HG03060 (cell line): ENCODE measurements at regions not wholly inside any gene's neighbourhood (a gene's known extent, or its start where the extent isn't known, plus 50 kb on each side); places are given as distances from the start of the nearest gene placed in this dataset.

Source experiments
- ATAC-seq: cut with Tn5 transposase; IDR thresholded peaks from one replicate; pipeline ENCODE4 v1.9.1; 2021; ENCODE audit warnings: low read depth, moderate number of reproducible peaks; ENCODE audit not compliant: unreplicated experiment

DNA sequence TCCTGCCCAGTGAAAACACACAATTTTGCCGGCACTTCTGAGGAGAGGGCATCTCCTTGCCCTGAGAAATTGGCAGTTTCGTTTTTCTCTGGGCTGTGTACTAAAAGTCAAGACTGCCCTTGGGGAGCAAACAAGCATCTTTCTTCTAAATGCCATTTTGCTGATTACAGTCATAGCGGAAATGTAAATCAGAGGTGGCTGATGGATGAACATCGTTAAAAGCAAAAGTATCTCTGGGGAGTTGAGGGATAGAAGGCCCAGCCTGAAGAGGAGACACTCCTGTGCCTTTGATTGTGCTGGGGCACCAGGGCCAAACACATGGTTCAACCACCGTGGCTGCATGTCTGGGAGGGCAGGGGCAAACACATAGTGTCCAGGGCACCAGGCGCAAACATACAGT lies 49.8 kb downstream of the ABCC12 start:
- ATAC-seq: no peak

- ATAC-seq: no peak
Observed at GRCh38 chr16:48105456-48105855, 50.3 kb downstream of the ABCC12 start.

GRCh38 chr16:48103591-48103990 lies 52.2 kb downstream of the ABCC12 start:
- ATAC-seq: no peak

DNA sequence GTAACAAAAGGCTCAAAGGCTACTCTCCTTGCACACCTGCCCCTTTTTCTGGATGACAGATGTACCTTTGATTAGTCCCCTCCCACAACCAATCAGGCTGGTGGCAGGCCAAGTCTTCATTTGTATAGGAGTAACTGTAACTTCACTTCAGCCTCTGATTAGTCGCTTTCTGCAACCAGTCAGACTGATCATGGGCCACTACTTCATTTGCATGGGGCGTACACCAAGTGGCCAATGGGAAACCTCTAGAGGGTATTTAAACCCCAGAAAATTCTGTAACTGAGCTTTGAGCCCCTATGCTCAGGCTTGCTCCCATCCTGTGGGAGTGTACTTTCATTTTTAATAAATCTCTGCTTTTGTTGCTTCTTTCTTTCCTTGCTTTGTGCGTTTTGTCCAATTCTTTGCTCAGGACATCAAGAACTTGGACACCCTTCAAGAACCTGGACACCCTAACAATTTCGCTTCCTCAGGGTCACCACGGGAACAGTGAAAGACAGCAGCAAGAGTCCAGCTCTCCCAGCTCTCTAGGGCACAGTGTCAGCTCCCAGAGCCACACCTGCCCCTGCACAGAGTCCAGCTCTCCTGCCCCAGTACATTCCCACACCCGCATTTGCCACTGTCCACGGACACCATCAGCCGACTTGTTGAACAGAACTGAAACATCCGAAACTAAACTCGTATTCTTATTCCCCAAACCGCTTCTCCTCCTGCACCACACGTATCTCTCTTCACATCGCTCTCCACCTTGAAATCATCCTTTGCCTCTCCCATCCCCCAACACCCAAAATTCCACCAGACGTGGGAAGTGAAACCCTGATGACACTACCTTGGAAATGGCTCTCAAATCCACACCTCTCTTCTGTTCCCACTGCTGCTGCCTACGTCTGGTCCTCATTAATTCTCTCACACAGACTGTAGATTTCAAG lies 53.4 kb downstream of the ABCC12 start:
- ATAC-seq: no peak

DNA sequence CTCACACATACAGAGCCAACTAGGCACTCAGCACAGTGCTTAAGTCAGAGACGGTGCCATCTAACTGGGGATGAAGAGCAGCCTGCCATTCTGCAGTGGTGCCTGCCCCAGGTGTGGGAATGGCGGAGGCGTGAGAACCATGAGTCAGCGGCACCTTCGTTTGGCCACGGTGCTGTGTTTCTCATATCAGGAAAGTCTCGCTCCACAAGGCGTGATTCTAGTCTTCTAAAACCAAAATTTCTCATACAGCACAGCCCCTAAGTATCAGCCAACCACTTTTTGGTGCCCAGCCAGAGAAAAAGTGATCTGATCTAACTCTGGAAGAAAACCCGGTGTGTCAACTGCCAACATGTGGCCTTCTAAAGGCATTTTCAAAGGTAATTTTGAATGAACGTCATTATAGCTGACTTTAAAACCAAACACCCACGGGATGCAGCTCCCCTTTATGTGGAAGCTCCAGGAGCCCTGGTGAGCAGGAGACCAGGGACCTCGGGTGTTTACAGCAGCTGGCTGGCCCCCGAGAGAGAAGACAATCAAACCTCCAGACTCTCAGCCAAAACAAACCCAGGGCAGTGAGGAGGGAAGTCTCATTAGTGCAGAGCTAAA lies 54.6 kb downstream of the ABCC12 start:
- peak; percentile 73 for ATAC-seq

- no peak for ATAC-seq
Observed at GRCh38 chr16:48099455-48099854, 56.3 kb downstream of the ABCC12 start.

DNA sequence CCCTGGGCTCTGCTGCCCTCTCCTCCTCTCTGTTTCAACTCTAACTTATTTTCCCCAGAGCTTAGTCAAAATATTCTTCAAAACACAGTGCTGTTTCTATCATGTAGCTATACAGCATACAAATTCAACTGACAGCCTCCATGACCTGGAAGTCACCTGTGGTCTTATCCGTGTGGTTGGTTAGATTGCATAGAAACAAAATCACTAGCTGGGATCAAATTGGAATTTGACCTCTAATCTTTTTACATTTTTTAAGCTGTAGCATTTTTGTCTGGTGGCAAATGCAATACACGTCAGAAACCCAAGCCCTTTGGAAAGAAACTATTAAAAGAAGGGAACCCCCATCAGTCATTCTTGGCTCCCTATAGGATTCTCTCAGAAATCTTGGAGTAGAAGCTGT lies 57.3 kb downstream of the ABCC12 start:
- no peak for ATAC-seq

GRCh38 chr16:48091117-48091516 lies 64.7 kb downstream of the ABCC12 start:
- ATAC-seq: no peak

DNA sequence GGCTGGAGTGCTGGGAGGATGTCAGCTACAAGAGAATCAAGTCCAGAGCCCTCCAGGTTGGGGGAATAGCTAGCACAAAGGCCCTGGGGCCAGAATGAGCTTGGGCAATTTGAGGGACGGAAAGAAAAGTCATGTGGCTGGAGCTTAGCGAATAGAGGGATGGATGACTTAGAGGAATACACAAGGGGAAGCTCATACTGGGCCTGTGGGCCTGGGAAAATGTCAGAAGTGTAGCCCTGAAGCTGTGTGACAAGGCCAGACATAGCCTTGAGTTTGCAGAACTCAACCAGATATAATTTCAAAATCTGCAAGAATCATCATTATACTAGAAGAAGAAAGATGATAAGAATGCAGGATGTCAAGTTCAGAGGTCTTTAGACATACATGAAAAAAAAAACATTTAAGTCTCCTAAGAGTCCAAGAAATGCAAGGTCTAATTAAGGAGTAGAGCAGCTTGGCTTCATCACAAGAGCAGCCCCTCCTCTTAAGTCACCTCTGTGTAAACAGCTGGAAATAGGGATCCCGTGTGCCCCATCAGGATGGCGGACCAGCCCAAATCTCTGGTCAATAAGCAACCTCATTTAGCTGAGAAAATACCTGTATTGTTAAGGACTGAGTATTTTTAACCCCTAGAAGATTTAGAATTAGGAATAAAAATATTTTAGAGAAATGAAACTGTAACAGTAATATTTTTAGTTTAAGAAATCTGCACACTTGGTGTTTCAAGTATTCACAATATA lies 66.6 kb downstream of the ABCC12 start:
- ATAC-seq: no peak

DNA sequence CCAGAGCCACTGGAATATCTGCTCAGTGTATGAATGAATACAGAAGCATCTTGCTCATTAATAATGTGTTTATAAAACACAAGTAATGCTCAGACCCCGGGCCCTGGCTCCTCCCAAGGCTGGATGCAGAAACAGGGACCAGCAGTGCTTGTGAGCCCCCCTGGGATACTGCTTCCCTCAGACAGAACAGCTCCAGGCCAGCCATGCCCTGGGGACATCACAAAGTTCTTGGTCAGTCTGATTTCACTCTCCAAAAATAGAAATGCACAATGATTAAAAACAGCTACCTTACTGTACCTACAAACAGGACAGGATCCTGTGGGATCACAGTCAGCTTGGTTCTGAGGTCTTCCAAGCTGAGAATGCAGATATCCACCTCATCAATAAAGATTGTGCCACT lies 68.2 kb downstream of the ABCC12 start:
- no peak for ATAC-seq

DNA sequence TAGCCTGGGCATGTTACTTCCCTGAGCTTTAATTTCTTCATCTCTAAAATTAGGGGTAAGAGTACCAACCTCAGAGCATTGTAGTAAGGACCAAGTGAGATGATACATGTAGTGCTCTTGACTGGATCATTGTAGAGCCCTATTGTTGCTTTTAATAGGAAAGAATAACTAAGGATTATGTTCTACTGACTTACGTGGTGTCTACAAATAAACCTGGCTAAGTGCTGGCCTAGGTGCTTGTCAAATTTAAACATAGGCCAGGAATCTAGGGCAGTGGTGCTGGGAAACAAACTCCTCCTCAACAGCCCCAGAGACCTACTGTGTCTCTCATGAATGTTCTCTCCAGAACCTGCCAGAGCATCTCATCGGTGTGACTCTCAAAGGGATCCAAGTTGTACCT lies 69.4 kb downstream of the ABCC12 start:
- no peak for ATAC-seq

DNA sequence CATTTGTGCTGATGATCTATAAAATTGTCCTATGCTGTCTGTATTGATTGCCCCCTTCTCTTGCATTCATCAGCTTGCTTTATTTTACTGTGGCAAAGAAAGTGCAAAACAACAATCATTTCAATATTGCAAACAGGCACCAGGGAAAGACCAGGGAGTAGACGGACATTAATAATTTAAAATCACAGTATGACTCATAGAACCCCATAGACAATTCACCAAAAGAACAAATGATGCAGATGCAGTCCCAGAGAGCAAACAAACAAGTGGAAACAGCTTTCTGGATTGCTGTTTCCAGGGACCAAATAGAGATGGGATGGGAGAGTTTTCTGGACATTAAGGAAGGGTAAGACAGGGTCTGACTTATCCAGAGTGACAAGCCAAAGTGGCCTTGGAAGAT lies 70.1 kb downstream of the ABCC12 start:
- no peak for ATAC-seq

DNA sequence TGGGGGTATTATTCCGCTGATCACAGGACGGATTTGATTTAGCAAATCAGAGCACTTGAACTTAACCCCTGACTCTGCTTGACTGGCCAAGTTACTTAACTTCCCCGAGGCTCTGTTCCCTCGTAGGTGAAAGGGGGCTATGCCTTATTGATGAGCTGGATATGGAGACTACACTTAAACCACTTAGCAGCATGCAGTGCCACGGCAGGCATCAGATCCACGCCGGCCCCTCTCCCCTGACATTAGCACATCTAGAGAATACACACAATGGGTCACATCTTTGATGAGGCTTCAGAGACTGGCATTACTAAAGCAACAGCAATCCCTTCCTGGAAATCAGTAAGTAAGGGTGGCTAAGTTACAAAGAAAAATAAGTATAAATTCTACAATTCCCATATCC lies 71.0 kb downstream of the ABCC12 start:
- ATAC-seq: no peak

- no peak for ATAC-seq
Observed at GRCh38 chr16:48082516-48082915, 73.3 kb downstream of the ABCC12 start.

- no peak for ATAC-seq
Observed at GRCh38 chr16:48081656-48082055, 74.1 kb downstream of the ABCC12 start.

DNA sequence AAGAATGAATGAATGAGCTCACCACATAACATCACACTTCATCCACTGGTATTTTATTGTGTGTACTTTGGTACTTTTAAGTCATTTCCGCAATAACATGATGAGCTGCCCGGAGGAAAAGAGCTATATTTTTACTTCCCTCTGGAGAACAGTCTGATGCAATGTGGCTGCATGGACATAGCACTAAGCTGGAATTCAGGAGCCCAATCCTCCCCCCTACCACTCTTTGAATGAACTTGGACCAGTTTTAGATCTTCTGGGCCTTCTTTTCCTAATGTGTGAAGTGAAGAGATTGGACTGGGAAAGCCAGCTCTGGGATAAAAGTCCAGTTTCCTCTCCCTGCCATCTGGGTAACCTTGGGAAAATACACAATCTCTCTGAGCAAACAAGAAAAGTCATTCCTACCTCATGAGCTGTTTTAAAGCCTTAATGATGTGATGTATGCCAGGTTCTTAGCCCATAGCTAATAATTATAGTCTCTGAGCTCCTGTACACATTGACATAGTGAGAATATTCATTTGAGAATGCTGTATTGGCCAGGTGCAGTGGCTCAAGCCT lies 79.3 kb downstream of the ABCC12 start:
- ATAC-seq: no peak

GRCh38 chr16:48075398-48075797 lies 80.4 kb downstream of the ABCC12 start:
- ATAC-seq: no peak

DNA sequence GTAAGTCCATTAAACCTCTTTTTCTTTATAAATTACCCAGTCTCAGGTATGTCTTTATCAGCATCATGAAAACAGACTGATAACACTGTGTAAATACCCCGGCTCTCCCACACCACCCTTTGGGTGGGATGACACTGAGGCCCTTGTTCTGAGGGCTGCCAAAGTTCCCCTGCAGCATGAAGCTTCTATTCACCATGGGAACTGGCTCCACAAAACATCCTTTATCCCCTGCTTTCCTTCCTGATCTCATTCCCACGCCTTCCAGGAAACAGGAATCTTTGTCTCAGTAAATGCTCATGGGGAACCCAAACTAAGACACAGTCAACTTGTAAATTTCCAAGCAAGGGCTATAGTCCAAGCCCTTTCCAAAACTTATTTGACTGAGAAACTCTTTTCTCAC lies 88.4 kb downstream of the ABCC12 start:
- no peak for ATAC-seq

- no peak for ATAC-seq
Observed at GRCh38 chr16:48064971-48065370, 90.8 kb downstream of the ABCC12 start.

DNA sequence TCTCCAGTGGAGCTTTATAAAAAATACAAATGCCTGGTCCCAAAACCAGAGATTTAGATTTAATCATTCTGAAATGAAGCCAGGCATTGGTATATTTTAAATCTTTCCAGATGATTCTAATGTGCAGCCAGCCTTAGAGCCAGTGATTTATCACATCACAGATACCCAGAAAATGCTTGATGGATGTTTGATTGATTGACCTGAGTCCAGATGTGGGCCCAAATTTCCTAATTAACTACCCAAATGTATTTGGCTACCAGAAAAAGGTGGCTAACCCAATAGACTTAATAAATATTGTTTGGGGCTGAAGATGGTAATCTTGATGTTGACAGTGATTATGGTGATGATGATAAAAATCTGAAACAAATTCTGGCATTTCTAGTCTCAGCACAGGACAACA lies 93.1 kb downstream of the ABCC12 start:
- ATAC-seq: no peak

- ATAC-seq: no peak
Observed at GRCh38 chr16:48059936-48060335, 95.9 kb downstream of the ABCC12 start.
